A204.1 (cell line): ENCODE measurements at regions not wholly inside any gene's neighbourhood (a gene's known extent, or its start where the extent isn't known, plus 50 kb on each side); places are given as distances from the start of the nearest gene placed in this dataset.
A peak's percentile ranks its signal among the peaks of the same experiment; 100 is the strongest.
"Not testable (repeated sequence)": the region's sequence is repeated elsewhere in the genome, so short reads cannot be mapped to it uniquely, and the experiment has no call there.

Source experiments
- FAIRE-seq: peaks from 2 replicates; lab custom pipeline; 2012; peaks lifted over from hg19 to GRCh38; lab: Jason Lieb, UNC

GRCh38 chr6:122184401-122184827, 215.0 kb upstream of the HSF2 start:
- peak; percentile 91 for FAIRE-seq

DNA sequence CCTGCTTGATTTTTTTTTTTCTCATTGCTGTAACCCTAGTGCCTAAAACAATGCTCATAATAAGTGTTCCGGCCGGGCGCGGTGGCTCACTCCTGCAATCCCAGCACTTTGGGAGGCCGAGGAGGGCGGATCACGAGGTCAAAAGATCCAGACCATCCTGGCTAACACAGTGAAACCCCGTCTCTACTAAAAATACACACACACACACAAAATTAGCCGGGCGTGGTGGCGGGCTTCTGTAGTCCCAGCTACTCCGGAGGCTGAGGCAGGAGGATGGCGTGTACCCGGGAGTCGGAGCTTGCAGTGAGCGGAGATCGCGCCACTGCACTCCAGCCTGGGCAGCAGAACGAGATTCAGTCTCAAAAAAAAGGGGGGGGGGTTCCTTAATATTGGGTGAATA, 214.0 kb upstream of the HSF2 start:
- FAIRE-seq, result not testable (repeated sequence)

DNA sequence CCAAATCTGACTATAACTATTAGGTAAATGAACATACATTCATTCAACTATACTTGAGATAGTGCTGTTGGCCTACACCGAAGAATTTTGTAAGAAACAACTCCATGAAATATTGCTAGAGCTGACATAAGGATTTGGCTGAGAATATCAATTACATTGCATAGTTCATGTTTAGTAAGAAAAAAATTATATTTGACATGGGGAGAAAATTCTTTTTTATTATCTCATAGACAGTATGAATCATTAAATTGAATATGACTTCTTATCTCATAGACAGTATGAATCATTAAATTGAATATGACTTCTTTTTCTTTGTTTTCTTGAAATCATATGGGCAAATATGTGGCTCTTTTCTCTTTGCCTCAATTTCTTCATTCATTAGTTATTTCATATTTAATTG, 212.3 kb upstream of the HSF2 start:
- FAIRE-seq, result no peak

GRCh38 chr6:122198922-122199321, 200.5 kb upstream of the HSF2 start:
- no peak for FAIRE-seq

- FAIRE-seq, result no peak
These were observed 199.0 kb upstream of the HSF2 start for GRCh38 chr6:122200440-122200839.

GRCh38 chr6:122202576-122203137, 196.8 kb upstream of the HSF2 start:
- FAIRE-seq, result no peak

DNA sequence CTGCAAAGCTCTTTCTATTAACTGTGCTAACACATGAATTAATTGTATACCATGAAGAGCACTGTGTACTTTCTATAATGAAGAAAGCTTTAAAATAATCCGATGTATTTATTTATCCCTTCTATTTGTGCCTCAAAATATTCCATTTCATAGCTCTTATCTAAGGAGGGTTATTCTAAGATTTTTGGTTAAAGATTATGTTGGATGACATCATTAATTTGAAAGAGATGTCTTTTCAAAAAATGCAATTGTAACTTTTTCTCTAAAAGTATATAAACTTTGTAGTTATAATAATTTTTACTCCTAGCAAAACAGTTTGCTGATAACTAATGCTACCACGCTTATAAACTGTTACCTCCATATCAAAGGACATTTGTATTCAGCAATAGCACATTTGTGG, 192.4 kb upstream of the HSF2 start:
- no peak for FAIRE-seq

- FAIRE-seq, result no peak
These were observed 191.7 kb upstream of the HSF2 start for GRCh38 chr6:122207794-122208193.

GRCh38 chr6:122214605-122215318, 184.7 kb upstream of the HSF2 start:
- no peak for FAIRE-seq

DNA sequence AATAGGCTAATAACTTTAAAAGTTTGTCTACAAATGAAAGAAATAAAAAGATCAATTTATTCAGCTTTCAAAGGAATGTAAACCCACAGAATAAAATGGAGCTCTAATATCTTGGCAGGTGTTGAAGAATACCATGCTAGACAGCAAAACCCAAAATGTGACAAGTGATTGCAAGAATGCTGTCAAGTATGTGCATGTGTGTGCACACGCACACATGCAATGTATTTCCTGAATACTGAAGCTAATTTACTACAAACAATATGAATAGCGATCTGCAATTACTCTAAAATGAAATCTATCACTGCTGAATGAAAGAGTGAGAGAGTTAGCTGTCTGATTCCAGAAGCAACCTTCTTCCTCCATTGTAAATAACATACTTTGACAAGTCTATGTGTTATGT, 179.2 kb upstream of the HSF2 start:
- FAIRE-seq, result no peak

DNA sequence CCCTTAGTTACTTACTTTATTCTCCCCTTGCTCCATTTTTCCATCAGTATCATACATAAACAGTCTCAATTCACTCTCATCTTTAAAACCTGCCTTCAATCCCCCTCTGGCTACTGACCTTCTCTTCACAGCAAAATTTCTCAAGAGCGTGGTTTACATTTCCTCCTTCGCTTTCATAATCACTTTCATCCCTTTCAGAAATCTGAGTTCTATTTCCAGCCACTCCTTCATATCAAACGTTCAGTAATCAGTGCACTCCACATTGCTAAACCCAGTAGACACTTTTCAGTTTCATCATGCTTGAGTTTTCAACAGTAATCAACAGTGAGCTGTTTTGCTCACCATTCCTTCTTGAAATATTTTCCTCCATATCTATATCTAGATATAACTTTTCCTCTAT, 176.7 kb upstream of the HSF2 start:
- no peak for FAIRE-seq

- no peak for FAIRE-seq
These were observed 176.2 kb upstream of the HSF2 start for GRCh38 chr6:122223251-122223650.

GRCh38 chr6:122238861-122239260, 160.6 kb upstream of the HSF2 start:
- FAIRE-seq, result no peak

DNA sequence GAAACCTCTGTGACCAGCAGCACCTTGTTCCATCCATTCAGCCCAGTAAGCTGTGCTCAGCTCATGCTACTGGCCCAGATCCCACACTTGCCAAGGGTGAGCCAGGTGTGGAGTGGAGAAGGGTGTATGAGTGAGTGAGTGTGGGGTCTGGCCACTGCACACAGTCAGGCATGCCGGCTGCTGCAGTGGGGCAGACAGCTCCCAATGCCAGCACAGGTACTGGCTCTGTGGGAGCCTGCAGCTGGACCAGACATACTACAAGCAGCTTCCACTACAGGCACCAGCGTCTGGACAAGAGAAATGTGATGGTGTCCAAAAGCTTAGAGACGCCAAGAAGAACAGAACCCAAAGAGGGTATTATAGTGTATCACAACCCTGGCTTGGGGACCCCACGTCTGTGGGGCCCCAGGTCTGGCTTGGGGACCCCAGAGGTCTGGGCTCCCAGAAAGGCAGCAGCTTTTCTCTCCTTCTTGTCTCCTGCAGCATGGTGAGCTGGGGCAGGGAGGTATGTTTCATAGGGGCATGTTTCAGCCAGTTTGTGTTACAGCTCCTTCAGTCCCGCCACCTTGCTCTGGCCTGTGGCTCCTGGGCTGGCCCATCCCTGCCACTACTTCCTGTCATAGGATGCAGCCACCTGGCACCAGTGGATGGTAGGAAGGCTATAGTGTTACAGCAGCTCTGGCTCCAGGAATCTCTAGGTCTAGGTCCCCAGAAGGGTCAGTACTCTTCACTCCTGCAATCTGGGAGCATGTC, 152.4 kb upstream of the HSF2 start:
- FAIRE-seq, result no peak

- FAIRE-seq, result no peak
These were observed 151.3 kb upstream of the HSF2 start for GRCh38 chr6:122248001-122248669.

DNA sequence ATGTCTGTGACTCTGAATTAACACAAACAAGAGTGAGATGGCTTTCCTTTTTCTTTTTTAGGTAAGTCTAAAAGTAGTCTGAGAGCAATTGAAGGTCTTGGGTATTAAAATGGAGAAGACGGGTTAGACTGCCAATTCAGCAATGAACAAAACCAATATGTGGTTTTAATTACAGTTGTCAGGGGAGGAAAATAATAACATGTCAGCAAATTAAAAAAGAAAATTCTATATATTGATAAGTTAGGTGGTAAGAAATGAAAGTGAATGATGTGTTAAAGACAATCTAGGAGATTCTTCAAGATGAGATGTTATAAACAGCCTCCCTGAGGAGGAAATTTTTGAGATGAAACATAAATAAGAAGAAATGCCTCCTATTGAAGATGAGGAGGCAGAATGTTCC, 150.6 kb upstream of the HSF2 start:
- no peak for FAIRE-seq

GRCh38 chr6:122258839-122259238, 140.6 kb upstream of the HSF2 start:
- FAIRE-seq, result no peak

DNA sequence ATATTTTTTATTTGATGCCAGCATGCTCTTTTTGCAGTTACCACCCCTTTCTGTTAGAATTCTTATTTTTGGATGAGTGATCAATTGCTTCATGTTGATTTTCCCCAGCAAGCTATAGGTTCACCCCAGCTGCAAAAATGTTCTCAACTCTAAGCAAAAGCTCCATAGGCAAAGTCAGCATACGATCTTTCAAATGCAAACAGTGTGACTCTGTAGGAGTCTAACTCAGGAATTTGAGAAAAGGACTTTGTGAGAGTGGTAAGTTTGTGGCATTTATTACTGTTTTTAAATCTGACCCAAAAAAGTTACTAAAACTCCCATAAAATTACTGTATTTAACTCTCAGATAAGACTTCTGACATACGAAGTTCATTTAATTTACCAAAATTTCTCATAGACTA, 134.9 kb upstream of the HSF2 start:
- FAIRE-seq, result no peak

- no peak for FAIRE-seq
These were observed 133.7 kb upstream of the HSF2 start for GRCh38 chr6:122265755-122266154.

- FAIRE-seq, result no peak
These were observed 131.1 kb upstream of the HSF2 start for GRCh38 chr6:122268394-122268793.

GRCh38 chr6:122276637-122277036, 122.8 kb upstream of the HSF2 start:
- FAIRE-seq, result no peak

GRCh38 chr6:122280105-122281021, 119.1 kb upstream of the HSF2 start:
- FAIRE-seq, result not testable (repeated sequence)
